ENCODE measurements at regions not wholly inside any gene's neighbourhood (a gene's known extent, or its start where the extent isn't known, plus 50 kb on each side); places are given as distances from the start of the nearest gene placed in this dataset.

DNA sequence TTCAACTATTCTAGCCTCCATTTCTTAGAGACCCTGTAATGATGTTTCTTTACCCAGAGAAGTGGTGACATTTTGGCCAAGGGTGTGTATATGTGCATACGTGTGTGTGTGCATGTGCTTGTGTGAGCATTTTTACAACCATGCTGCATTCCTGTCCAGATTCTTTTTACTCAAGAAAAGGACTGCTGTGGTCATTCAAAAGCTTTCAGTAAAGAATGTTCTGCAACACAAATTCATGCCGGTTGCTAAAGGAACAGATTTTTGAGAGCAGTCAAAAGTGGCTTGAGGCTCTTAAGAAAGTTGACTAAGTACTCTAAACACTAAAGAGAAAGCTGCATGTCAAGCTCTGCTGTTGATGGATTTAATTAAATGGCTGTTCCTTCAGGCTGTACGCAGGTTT, 65.0 kb upstream of the FMR1 start:
- DNase-seq = no peak
- H3K4me1 ChIP-seq (ENCODE audit: insufficient read depth) = no peaks in the 10 kb centered on the region
- H3K27me3 ChIP-seq = no peaks in the 10 kb centered on the region
- intact Hi-C loops (cut with DNase I) = no loop called here
- 60 to 68% (median 64%) methylated on average over 3 of the region's 3 CpGs for WGBS, 3 donors
- no peaks in the 10 kb centered on the region for H3K9me3 ChIP-seq
- no peak overlapping the region for H3K27ac ChIP-seq
- H3K36me3 ChIP-seq = no peaks in the 10 kb centered on the region
- no peak overlapping the region for H3K4me3 ChIP-seq
- TF ChIP-seq, protein P1, sequence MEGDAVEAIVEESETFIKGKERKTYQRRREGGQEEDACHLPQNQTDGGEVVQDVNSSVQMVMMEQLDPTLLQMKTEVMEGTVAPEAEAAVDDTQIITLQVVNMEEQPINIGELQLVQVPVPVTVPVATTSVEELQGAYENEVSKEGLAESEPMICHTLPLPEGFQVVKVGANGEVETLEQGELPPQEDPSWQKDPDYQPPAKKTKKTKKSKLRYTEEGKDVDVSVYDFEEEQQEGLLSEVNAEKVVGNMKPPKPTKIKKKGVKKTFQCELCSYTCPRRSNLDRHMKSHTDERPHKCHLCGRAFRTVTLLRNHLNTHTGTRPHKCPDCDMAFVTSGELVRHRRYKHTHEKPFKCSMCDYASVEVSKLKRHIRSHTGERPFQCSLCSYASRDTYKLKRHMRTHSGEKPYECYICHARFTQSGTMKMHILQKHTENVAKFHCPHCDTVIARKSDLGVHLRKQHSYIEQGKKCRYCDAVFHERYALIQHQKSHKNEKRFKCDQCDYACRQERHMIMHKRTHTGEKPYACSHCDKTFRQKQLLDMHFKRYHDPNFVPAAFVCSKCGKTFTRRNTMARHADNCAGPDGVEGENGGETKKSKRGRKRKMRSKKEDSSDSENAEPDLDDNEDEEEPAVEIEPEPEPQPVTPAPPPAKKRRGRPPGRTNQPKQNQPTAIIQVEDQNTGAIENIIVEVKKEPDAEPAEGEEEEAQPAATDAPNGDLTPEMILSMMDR (IDR thresholded peaks at IDR 0.05) = no peak
- no peak for TF ChIP-seq EP300 (IDR thresholded peaks at IDR 0.05)
- no peak for TF ChIP-seq POLR2A (IDR thresholded peaks at IDR 0.05)

DNA sequence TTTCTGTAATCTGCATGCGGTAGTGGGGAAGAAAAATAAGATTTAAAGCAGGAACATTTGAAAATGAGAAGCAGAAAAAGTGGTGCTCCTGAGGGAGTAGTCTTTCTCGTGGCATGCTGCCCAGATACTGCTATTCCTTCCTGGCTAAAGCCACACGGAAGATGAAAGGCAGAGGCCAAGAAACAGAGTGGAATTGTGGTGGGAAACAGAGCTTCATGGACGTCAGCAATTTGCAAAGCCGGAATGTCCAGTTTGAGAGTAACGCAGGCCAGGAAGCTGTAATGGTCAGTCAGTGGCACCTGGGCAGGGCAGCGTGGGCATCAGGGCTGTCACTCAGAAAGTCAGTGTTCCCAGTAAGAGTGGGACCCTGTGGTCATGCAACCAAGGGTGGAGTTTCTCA, 63.7 kb upstream of the FMR1 start:
- WGBS, 3 donors = 23 to 27% (median 23%) methylated on average over 7 of the region's 7 CpGs
- Histone ChIP-seq H3K27ac (no peak overlapping the region), H3K36me3 (no peaks in the 10 kb centered on the region), H3K9me3 (no peaks in the 10 kb centered on the region), H3K4me1 (ENCODE audit: insufficient read depth) (no peaks in the 10 kb centered on the region), H3K4me3 (no peak overlapping the region), H3K27me3 (no peaks in the 10 kb centered on the region)
- TF ChIP-seq, protein P1 (IDR thresholded peaks at IDR 0.05) = no peak
- TF ChIP-seq POLR2A (IDR thresholded peaks at IDR 0.05) (no peak), EP300 (IDR thresholded peaks at IDR 0.05) (no peak)
- intact Hi-C loops (cut with DNase I) = no loop called here
- DNase-seq = peak; percentile 20 to 42 (median 22)

- DNase-seq = no peak
- no peaks in the 10 kb centered on the region for H3K9me3 ChIP-seq
- WGBS, 3 donors = 73 to 84% (median 74%) methylated on average over 2 of the region's 2 CpGs
- no peaks in the 10 kb centered on the region for H3K27me3 ChIP-seq
- H3K4me1 ChIP-seq (ENCODE audit: insufficient read depth) = no peaks in the 10 kb centered on the region
- TF ChIP-seq POLR2A (IDR thresholded peaks at IDR 0.05) = no peak
- no peak for TF ChIP-seq EP300 (IDR thresholded peaks at IDR 0.05)
- TF ChIP-seq, protein P1 (IDR thresholded peaks at IDR 0.05) = no peak
- intact Hi-C loops (cut with DNase I) = no loop called here
- H3K27ac ChIP-seq = no peak overlapping the region
- no peaks in the 10 kb centered on the region for H3K36me3 ChIP-seq
- H3K4me3 ChIP-seq = no peak overlapping the region
Measured at GRCh38 chrX:147848543-147849443, 62.9 kb upstream of the FMR1 start.

- DNase-seq = no peak
- Histone ChIP-seq H3K9me3 (no peaks in the 10 kb centered on the region), H3K4me3 (no peak overlapping the region), H3K36me3 (no peaks in the 10 kb centered on the region), H3K27me3 (no peaks in the 10 kb centered on the region), H3K27ac (no peak overlapping the region), H3K4me1 (ENCODE audit: insufficient read depth) (no peaks in the 10 kb centered on the region)
- WGBS, 3 donors = 46 to 60% (median 57%) methylated on average over 3 of the region's 3 CpGs
- intact Hi-C loops (cut with DNase I) = no loop called here
- TF ChIP-seq POLR2A (IDR thresholded peaks at IDR 0.05) (no peak), EP300 (IDR thresholded peaks at IDR 0.05) (no peak)
- TF ChIP-seq, protein P1 (IDR thresholded peaks at IDR 0.05) = no peak
Measured at GRCh38 chrX:147850875-147851274, 60.8 kb upstream of the FMR1 start.

Measured in ovary (tissue), 7 donors.